Suppressor macrophage treated with lipopolysaccharide for 1 hour (primary cell): ENCODE measurements at regions not wholly inside any gene's neighbourhood (a gene's known extent, or its start where the extent isn't known, plus 50 kb on each side); places are given as distances from the start of the nearest gene placed in this dataset.
A peak's percentile ranks its signal among the peaks of the same experiment; 100 is the strongest.
"Not testable (repeated sequence)": the region's sequence is repeated elsewhere in the genome, so short reads cannot be mapped to it uniquely, and the experiment has no call there.

Source experiments
- DNase-seq, 3 donors: peaks; one replicate each; pipeline ENCODE4 v3.0.0-alpha.2; 2020 to 2022

DNA sequence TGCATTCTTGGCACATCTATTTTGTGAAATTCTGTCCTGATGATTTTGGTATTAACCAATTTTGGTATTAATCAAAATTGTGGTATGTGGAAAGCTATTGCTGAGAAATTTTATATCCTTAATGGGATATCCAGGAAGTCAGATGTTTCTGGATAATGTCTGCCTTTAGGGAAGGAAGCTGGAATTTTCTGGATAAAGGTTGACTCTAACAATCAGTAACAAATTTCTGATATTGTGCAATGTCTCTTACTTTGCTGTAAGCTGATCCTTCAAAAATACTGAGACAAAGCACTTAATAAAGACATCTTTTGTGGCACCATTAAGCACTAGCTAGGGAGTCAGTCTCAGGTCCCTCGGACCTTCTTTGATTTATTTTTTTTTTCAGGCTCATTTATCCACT lies 100.8 kb upstream of the UGP2 start:
- DNase-seq = no peak

DNA sequence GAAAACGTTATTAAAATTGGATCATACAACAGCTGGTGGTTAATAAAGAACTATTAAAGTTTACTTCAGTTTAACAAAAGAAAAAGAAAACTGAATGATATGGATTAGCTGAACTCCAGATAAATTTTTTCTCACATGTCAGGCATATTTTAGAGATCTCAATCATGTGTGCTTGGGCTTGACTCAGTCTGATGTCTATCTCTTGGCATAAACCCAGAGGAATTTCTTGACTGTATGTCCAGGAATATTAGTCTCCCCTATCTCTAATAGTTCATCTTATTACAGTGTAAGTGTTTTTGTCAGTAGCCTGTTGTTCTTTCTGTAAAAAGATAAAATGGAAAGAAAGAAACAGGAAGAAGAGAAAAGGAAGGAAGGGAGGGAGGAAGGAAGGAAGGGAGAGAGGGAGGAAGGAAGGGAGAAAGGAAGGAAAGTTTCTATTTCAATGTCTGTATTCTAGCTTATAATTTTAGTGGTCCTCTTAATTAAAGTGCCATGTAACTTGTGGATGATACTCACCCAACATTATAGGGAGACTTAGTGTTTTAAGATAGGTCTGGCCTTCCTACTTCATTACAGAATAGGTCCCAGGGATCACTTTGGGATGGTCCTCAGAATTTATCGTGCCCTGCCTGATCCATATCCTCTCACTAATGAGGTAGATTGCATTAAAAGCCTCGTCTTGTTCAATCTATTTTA lies 99.7 kb upstream of the UGP2 start:
- no peak for DNase-seq

GRCh38 chr2:63742580-63742976 lies 99.1 kb upstream of the UGP2 start:
- no peak for DNase-seq

DNA sequence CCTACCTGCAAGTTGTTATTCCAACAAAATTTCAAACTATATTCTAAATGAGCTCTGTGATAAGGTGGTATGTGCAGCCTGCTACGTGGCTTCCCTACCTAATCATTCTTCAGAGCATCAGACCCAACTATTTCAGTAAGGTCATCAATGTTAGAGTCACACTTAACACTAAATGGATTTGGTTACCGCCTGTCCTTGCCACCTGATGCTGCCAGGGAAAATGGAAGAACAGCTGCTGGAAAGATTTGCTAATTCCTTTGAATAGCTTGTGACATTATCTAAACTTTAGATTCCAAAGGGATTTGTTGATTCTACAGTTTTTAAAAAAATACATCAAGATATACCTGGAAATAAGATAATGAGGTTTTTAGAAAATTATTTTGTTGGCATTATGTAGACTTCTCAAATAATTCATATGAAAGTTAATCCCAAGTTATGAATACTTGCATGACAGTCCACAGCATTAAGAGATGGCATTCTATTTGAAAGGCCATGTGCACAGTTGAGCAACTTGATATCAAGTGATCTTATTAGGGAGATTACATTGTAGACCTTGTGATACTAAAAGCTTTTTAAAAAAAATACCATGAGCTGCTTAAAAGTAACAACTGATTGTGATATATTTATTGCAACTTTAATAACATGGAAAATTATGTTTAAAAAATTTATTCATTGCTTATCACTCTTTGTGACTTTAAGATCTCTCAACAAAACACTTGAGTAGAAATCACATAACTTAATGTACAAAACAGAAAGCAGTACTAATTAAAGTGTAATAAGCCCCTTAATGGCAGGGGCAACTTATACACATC lies 98.3 kb upstream of the UGP2 start:
- DNase-seq = no peak

DNA sequence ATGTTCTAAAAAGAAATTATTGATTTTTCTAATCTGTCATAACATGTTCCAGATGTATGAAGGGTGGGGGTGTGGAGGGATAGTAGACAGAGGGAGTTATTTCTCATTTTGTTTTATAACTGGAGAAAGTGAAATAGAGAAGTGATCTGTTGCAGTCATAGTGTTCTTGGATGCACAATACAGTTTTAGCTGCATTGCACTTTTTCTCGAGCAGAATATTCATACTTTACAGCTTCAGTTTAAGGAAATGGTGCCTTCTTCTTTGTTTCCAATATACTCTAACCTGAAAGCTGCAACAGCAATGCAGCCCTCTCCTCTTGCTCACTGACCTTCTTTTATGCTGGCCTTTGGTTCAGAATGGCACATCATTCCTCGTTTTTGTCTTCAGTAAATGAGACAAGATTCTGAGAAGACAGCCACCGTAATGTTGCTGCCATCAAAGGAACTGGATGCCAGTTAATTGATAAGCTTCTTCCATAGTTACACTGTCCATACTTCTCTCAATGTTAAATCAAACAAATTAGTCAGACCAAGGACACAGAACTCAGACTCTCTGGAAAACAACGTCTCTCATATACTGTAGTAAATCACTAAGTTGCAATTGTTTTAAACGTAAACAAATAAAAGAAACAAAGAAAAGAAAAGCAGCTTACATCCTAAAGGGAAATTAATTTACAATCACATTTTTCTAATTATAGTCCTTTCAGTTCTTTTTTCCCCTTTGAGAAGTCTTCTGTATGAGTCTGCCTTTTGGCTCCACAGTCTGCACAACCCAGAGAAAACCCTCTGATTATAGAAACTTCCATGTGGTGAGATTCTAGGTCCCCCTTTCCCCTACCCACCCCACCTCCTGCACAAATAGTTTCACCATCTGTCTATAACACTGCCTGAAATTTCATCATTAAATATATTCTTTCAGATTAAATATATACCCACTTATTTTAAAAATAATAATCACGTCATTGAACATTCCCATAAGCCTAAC lies 97.4 kb upstream of the UGP2 start:
- DNase-seq = peak in 2 of 3 donors; percentile 23 to 42

GRCh38 chr2:63746548-63746947 lies 95.1 kb upstream of the UGP2 start:
- not testable (repeated sequence) for DNase-seq

- no peak for DNase-seq
Observed at GRCh38 chr2:63751901-63752300, 89.8 kb upstream of the UGP2 start.

GRCh38 chr2:63755216-63755615 lies 86.5 kb upstream of the UGP2 start:
- peak in 2 of 3 donors; percentile 20 to 24 for DNase-seq

GRCh38 chr2:63755965-63756364 lies 85.7 kb upstream of the UGP2 start:
- DNase-seq = no peak

- no peak for DNase-seq
Observed at GRCh38 chr2:63763391-63763941, 78.2 kb upstream of the UGP2 start.

- no peak for DNase-seq
Observed at GRCh38 chr2:63764630-63765029, 77.1 kb upstream of the UGP2 start.

DNA sequence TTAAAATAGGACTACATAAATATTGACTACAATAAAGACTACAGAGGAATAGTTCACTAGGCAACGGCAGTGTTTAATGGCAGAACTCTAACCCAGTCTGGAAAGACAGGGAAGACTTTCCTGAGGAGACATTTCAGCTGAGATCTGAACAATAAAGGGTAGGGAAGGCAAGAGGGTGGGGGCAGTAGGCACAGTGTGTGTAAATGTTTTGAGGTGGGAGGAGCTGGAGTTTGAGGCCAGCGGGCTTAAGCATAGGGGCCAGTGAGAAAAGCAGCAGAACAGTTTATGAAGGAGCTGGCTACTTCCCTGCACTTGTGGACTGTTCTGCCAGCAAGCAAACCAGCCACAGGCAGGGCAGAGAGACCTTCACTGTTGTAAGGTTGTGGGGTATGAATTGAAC lies 76.6 kb upstream of the UGP2 start:
- DNase-seq = no peak

GRCh38 chr2:63767307-63767706 lies 74.4 kb upstream of the UGP2 start:
- DNase-seq = no peak

DNA sequence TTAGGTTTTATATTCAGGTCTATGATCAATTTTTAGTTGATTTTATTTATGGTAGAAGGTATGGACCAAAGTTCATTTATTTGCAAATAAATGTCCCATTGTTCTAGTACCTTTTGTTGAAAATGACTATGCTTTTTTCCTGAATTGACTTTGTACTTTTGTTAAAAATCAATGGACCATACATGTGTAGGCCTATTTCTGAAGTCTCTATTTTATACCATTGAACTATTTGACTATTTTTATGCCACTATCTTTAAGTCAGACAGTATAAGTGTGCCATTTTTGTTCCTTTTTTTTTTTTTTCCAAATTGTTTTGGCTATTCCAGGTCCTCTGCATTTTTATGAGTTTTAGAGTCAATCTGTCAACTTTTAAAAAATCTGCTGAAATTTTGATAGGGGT lies 73.6 kb upstream of the UGP2 start:
- DNase-seq = no peak

GRCh38 chr2:63769915-63770314 lies 71.8 kb upstream of the UGP2 start:
- no peak for DNase-seq

GRCh38 chr2:63772061-63772460 lies 69.6 kb upstream of the UGP2 start:
- DNase-seq = no peak

DNA sequence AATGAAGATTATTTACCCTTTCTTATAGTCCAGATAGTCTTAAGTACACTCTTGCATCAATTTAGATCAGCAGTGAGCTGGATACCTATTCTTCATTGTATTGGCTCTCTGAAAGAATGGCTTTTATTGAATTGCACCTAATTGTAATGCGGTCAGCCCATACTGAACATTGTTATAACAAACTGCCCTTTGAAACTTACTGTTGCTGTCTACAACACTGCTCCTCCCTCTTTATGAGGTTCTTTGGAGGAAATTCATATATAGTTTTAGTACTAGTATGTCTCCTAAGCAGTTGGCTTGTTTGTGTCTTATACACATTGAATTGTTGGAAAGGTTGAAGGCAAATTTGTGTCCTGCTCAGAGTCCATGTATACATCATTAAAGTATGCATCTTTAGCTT lies 66.5 kb upstream of the UGP2 start:
- no peak for DNase-seq

GRCh38 chr2:63776382-63776781 lies 65.3 kb upstream of the UGP2 start:
- DNase-seq = no peak

- no peak for DNase-seq
Observed at GRCh38 chr2:63777816-63778215, 63.9 kb upstream of the UGP2 start.

DNA sequence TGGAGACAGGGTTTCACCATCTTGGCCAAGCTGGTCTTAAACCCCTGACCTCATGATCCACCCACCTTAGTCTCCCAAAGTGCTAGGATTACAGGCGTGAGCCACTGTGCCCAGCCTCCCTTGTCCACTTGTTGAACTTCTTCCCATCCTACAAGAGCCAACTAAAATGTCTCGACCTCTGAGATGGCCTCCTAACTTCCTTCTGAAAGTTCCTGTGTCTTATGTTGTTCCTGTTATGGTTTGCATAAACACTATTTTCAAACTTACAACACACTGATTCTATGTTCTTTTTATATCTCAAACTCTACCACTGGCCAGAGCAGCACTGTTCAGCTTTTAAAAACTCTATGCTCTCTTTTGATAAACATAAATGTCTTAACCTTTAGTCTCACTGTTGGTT lies 63.3 kb upstream of the UGP2 start:
- DNase-seq = no peak

DNA sequence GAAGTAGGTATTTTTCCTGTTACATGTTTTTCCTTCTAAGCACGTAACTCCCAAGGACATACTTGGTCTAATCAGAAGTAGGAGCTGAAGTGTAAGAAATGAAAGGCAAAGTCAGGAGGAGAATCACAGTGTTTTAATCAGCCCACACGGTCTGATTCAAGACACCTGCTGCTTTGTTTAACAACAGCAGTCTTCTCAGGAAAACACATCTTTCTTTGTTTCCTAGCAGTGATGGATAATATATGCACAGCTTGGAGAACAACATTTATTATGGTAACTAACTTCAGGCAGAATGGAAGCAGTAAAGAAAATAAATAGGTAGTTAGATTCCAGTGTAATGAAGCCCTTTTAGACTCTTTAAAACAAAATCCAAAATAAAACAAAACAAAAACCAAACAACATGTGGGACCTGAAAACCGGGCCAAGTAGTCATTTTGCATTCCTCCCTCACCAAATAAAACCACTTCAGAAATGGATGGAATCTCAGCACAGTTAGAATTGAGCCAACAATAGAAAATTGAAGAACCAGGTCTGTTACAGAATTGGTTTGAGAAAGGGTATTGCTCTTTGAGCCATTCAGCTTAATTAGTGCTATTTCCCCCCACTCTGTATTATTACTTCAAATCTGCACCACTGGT lies 61.1 kb upstream of the UGP2 start:
- DNase-seq = no peak

DNA sequence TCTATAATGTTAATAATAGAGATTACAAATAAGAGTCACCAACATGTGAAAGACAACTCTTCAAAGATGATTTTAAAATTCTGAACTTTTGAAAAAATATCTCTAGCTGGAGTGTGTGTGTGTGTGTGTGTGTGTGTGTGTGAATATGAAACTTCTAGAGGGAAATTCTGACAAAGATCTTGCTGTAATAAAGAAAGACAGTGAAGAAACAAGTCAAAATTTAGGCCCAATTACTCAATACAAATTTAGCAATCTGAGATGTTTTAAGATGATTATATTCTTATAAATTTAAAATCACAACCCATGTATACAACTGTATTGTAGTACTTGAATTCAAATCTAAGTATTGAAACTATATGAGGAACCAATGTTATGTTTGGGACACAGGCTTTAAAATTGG lies 57.2 kb upstream of the UGP2 start:
- peak; percentile 29 to 48 (median 42) for DNase-seq
